ENCODE measurements at regions not wholly inside any gene's neighbourhood (a gene's known extent, or its start where the extent isn't known, plus 50 kb on each side); places are given as distances from the start of the nearest gene placed in this dataset.

- TF ChIP-seq CTCF (IDR thresholded peaks at IDR 0.05) (no peak), POLR2A (IDR thresholded peaks at IDR 0.05) (no peak)
Observed at GRCh38 chr4:112748352-112748878, 111.5 kb downstream of the LARP7 start.

All from adrenal gland (tissue), 5 donors.